HCT116 (cell line): ENCODE measurements at regions not wholly inside any gene's neighbourhood (a gene's known extent, or its start where the extent isn't known, plus 50 kb on each side); places are given as distances from the start of the nearest gene placed in this dataset.

Experiments used
- ATAC-seq: fragments of 200-7000 bp; cut with Tn5 transposase; 2 replicates; pipeline ENCODE4 v1.9.1; 2020; ENCODE audit warnings: mild to moderate bottlenecking, moderate library complexity
- BruUV-seq: library from RNA; stranded (reverse); fragments of 400-500 nt; replicated peaks from 2 replicates; lab custom pipeline; 2021; lab: Mats Ljungman, UMichigan
- CTCF ChIA-PET: fragments of 300-600 bp; sonication (Branson Sonifier 250); formaldehyde crosslinking; loops from one replicate; lab custom pipeline; 2021; ENCODE audit warnings: antibody characterized with exemption; lab: Charles Lee
- POLR2A ChIA-PET: fragments of 300-600, 350-600 bp; sonication (Branson Sonifier 250); formaldehyde crosslinking; loops from one replicate; lab custom pipeline; 2021; ENCODE audit warnings: antibody characterized with exemption; lab: Charles Lee
- RAD21 ChIA-PET, 2 experiments: fragments of 300-600 bp; sonication (Branson Sonifier 250); formaldehyde crosslinking; loops; one replicate each; lab custom pipeline; 2023; ENCODE audit warnings: low total read pairs in 2 of 2; ENCODE audit not compliant: uncharacterized antibody in 2 of 2, unreplicated experiment in 2 of 2, low non-redundant PET in 1 of 2; lab: Charles Lee
- DNase-seq: peaks from one replicate; pipeline ENCODE4 v3.0.0-alpha.2; 2010; ENCODE audit warnings: low read depth, low spot score
- H2AFZ ChIP-seq: fragments of 200-600 bp; shearing (Covaris generic), sonication (generic); 2 replicates; pipeline ENCODE4 v1.6.1; 2017; ENCODE audit warnings: low read depth, mixed run types, mixed read lengths, antibody characterized with exemption, low read length; ENCODE audit not compliant: poor library complexity, severe bottlenecking
- H3K27ac ChIP-seq: 2 replicates; pipeline ENCODE4 v1.5.1; 2012; ENCODE audit warnings: low read depth, low read length
- H3K27me3 ChIP-seq: fragments of 200-600 bp; sonication (generic); 2 replicates; pipeline ENCODE4 v1.6.1; 2016; ENCODE audit warnings: mixed run types, low read length, mixed read lengths; ENCODE audit not compliant: insufficient read depth
- H3K36me3 ChIP-seq, 2 experiments: fragments of 200-500 bp in 1 of 2; fragments of 200-600 bp in 1 of 2; sonication (Bioruptor generic) in 1 of 2; sonication (generic) in 1 of 2; 2 replicates each; pipeline versions ENCODE4 v1.5.1 to v1.6.1; 2014 to 2016; ENCODE audit warnings: low read length in 2 of 2, inconsistent platforms in 1 of 2, mixed read lengths in 1 of 2, mixed run types in 1 of 2; ENCODE audit not compliant: insufficient read depth in 2 of 2, control insufficient read depth in 1 of 2
- H3K4me1 ChIP-seq, 2 experiments: fragments of 200-600 bp in 1 of 2; sonication (generic) in 1 of 2; 2 replicates each; pipeline versions ENCODE4 v1.5.1 to v1.6.1; 2012 to 2017; ENCODE audit warnings: low read length in 2 of 2, inconsistent platforms in 1 of 2, mild to moderate bottlenecking in 1 of 2, mixed read lengths in 1 of 2, mixed run types in 1 of 2, moderate library complexity in 1 of 2; ENCODE audit not compliant: insufficient read depth in 2 of 2, control insufficient read depth in 1 of 2
- H3K4me2 ChIP-seq: fragments of 200-600 bp; sonication (generic); 2 replicates; pipeline ENCODE4 v1.6.1; 2017; ENCODE audit warnings: mixed run types, low read length, mixed read lengths
- H3K4me3 ChIP-seq, 2 experiments: fragments of 200-600 bp in 1 of 2; sonication (generic) in 1 of 2; replicated peaks in 1 of 2; 2 replicates each; pipeline ENCODE4 v1.5.1; 2011 to 2016; ENCODE audit warnings: low read length in 2 of 2, control low read depth in 1 of 2, low read depth in 1 of 2, mild to moderate bottlenecking in 1 of 2, mixed read lengths in 1 of 2, mixed run types in 1 of 2
- H3K79me2 ChIP-seq: fragments of 200-600 bp; sonication (generic); 2 replicates; pipeline ENCODE4 v1.6.1; 2017; ENCODE audit warnings: mild to moderate bottlenecking, mixed run types, low read length, moderate library complexity, mixed read lengths; ENCODE audit not compliant: insufficient read depth
- H3K9ac ChIP-seq: fragments of 200-600 bp; sonication (generic); 2 replicates; pipeline ENCODE4 v1.6.1; 2016; ENCODE audit warnings: low read length, mixed read lengths
- H3K9me2 ChIP-seq: fragments of 200-600 bp; sonication (generic), shearing (Covaris generic); 2 replicates; pipeline ENCODE4 v1.6.1; 2017; ENCODE audit warnings: mixed run types, mild to moderate bottlenecking, moderate library complexity; ENCODE audit not compliant: insufficient read depth
- H3K9me3 ChIP-seq, 2 experiments: fragments of 200-500 bp in 1 of 2; fragments of 200-600 bp in 1 of 2; sonication (Bioruptor generic) in 1 of 2; sonication (generic) in 1 of 2; 2 replicates each; pipeline ENCODE4 v1.6.1; 2014 to 2017; ENCODE audit warnings: low read length in 2 of 2, mixed read lengths in 2 of 2, inconsistent platforms in 1 of 2, low read depth in 1 of 2, mild to moderate bottlenecking in 1 of 2, mixed run types in 1 of 2, moderate library complexity in 1 of 2; ENCODE audit not compliant: control insufficient read depth in 1 of 2, insufficient read depth in 1 of 2
- H4K20me1 ChIP-seq: fragments of 200-600 bp; sonication (generic), shearing (Covaris generic); 2 replicates; pipeline ENCODE4 v1.6.1; 2017; ENCODE audit warnings: mixed run types, mild to moderate bottlenecking, moderate library complexity; ENCODE audit not compliant: insufficient read depth
- CEBPB ChIP-seq: IDR thresholded peaks from 2 replicates; pipeline ENCODE4 v1.6.1; 2012; ENCODE audit warnings: low read depth
- EZH2 ChIP-seq: fragments of 200-600 bp; sonication (generic); IDR thresholded peaks from 2 replicates; pipeline ENCODE4 v1.6.1; 2017; ENCODE audit warnings: antibody characterized with exemption, mixed run types
- EZH2phosphoT487 ChIP-seq: fragments of 200-600 bp; IDR thresholded peaks from 2 replicates; pipeline ENCODE4 v1.6.1; 2018; ENCODE audit warnings: antibody characterized with exemption, borderline replicate concordance
- POLR2A ChIP-seq: IDR thresholded peaks from 2 replicates; pipeline ENCODE4 v1.7.0; 2011; ENCODE audit warnings: borderline replicate concordance; ENCODE audit not compliant: insufficient read depth, insufficient read length; ENCODE audit errors: extremely low read depth
- POLR2AphosphoS5 ChIP-seq: IDR thresholded peaks from 2 replicates; pipeline ENCODE4 v1.6.1; 2011; ENCODE audit warnings: mild to moderate bottlenecking, low read depth, low read length, moderate library complexity
- RAD21 ChIP-seq: IDR thresholded peaks from 2 replicates; pipeline ENCODE4 v1.6.1; 2012; ENCODE audit warnings: low read depth, mild to moderate bottlenecking
- SP1 ChIP-seq: IDR thresholded peaks from 2 replicates; pipeline ENCODE4 v1.6.1; 2012; ENCODE audit warnings: low read depth
- ZFX ChIP-seq: fragments of 450-650 bp; IDR thresholded peaks from 2 replicates; pipeline ENCODE4 v1.6.1; 2017
- ZNF274 ChIP-seq: fragments of 200-500 bp; sonication (Bioruptor generic); IDR thresholded peaks from 2 replicates; pipeline ENCODE4 v1.6.1; 2014; ENCODE audit warnings: mild to moderate bottlenecking, low read depth, low read length, inconsistent platforms
- intact Hi-C: fragments of 100-400 bp; cut with micrococcal nuclease; formaldehyde crosslinking; loops from 2 replicates; pipeline ENCODE4 v1.10.0; 2022
- TF ChIP-seq, protein P1 (sequence below), 3 experiments: fragments of 200-600 bp in 1 of 3; sonication (generic) in 1 of 3; IDR thresholded peaks in 2 of 3; conservative IDR thresholded peaks in 1 of 3; 2 replicates each; pipeline ENCODE4 v1.5.1; 2012 to 2017; ENCODE audit warnings: low read depth in 2 of 3, low read length in 2 of 3, antibody characterized with exemption in 1 of 3, borderline replicate concordance in 1 of 3, control low read depth in 1 of 3, mild to moderate bottlenecking in 1 of 3, mixed read lengths in 1 of 3, mixed run types in 1 of 3, moderate library complexity in 1 of 3; ENCODE audit not compliant: insufficient read depth in 1 of 3

DNA sequence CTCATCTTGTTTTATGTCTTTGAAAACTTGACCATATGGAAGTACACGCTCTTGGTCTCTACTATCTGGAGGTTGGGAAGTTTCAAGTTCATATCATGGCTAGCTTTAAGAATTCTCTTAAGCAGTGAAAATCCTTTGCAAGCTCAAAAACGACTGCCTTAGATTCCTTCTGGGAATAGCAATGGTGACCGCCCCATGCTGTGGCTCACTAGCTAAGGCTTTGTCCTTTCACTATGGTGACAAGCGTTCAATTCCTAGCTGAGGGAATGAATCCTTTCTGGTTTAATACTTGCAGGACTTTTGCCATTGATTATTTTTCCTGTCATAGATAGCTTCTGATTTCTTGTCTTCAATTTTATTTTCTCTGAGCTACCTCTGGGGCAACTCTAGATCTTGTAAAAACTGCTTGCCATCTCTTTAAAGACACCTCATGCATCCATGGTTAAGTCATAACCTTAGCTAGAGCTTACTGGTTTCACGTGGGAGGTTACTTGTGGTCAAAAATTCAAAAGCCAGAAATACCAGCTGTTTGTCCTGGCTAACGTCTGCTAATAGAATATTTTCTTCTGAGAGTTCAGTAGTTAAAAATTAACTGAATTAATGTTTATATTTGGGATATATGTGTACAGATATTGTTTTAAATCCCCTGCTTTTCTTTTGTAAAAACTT is 673.4 kb upstream of the CBLB start:
- Histone ChIP-seq H3K79me2 (no peaks in the 10 kb centered on the region), H3K9me3 (no peaks in the 10 kb centered on the region), H2AFZ (no peak overlapping the region), H3K27ac (no peak overlapping the region), H3K4me3 (no peak overlapping the region), H3K4me2 (no peak overlapping the region), H4K20me1 (no peaks in the 10 kb centered on the region), H3K4me1 (no peaks in the 10 kb centered on the region), H3K9me2 (no peaks in the 10 kb centered on the region), H3K27me3 (no peaks in the 10 kb centered on the region), H3K36me3 (no peaks in the 10 kb centered on the region), H3K9ac (no peak overlapping the region)
- intact Hi-C loops, result no loop called here
- no peak for TF ChIP-seq POLR2AphosphoS5
- no peak for TF ChIP-seq ZNF274
- no peak for TF ChIP-seq SP1
- TF ChIP-seq POLR2A, result no peak
- TF ChIP-seq, protein P1, sequence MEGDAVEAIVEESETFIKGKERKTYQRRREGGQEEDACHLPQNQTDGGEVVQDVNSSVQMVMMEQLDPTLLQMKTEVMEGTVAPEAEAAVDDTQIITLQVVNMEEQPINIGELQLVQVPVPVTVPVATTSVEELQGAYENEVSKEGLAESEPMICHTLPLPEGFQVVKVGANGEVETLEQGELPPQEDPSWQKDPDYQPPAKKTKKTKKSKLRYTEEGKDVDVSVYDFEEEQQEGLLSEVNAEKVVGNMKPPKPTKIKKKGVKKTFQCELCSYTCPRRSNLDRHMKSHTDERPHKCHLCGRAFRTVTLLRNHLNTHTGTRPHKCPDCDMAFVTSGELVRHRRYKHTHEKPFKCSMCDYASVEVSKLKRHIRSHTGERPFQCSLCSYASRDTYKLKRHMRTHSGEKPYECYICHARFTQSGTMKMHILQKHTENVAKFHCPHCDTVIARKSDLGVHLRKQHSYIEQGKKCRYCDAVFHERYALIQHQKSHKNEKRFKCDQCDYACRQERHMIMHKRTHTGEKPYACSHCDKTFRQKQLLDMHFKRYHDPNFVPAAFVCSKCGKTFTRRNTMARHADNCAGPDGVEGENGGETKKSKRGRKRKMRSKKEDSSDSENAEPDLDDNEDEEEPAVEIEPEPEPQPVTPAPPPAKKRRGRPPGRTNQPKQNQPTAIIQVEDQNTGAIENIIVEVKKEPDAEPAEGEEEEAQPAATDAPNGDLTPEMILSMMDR (IDR thresholded peaks at IDR 0.05 in 2 of 3, conservative IDR thresholded peaks at IDR 0.05 in 1 of 3; ENCODE audit: borderline replicate concordance in 1 of 3, insufficient read depth in 1 of 3, low read depth in 2 of 3, low read length in 2 of 3), result no peak
- no peak for TF ChIP-seq CEBPB
- no peak for TF ChIP-seq EZH2
- TF ChIP-seq RAD21, result no peak
- no peak for TF ChIP-seq ZFX
- no peak for TF ChIP-seq EZH2phosphoT487
- ChIA-PET POLR2A (no interaction called here), RAD21 (no interaction called here), CTCF (no interaction called here)
- no TSS peak for BruUV-seq
- DNase-seq (no peak), ATAC-seq (no peak)
